SK-N-SH treated with all-trans-retinoic acid at 6 μM for 48 hours (cell line): ENCODE measurements at regions not wholly inside any gene's neighbourhood (a gene's known extent, or its start where the extent isn't known, plus 50 kb on each side); places are given as distances from the start of the nearest gene placed in this dataset.

Experiments
- ATAC-seq: fragments of 200-7000 bp; cut with Tn5 transposase; 3 replicates; pipeline ENCODE4 v1.9.1; 2020; ENCODE audit warnings: mild to moderate bottlenecking, moderate library complexity
- BACH2 ChIP-seq: fragments of 250-450 bp; sonication (Bioruptor Pico); IDR thresholded peaks from 2 replicates; pipeline ENCODE4 v1.9.0; 2021; ENCODE audit warnings: mild to moderate bottlenecking, borderline replicate concordance
- CSDC2 ChIP-seq: fragments of 250-450 bp; sonication (Bioruptor Pico); IDR thresholded peaks from 2 replicates; pipeline ENCODE4 v1.5.0; 2020; ENCODE audit warnings: mild to moderate bottlenecking, moderate library complexity
- ISL1 ChIP-seq: fragments of 250-450 bp; sonication (Bioruptor Pico); IDR thresholded peaks from 2 replicates; pipeline ENCODE4 v2.1.2; 2022; ENCODE audit warnings: mild to moderate bottlenecking, moderate library complexity
- OSR1 ChIP-seq: fragments of 250-450 bp; sonication (Bioruptor Pico); IDR thresholded peaks from 2 replicates; pipeline ENCODE4 v1.8.0; 2022; ENCODE audit warnings: moderate library complexity, mild to moderate bottlenecking, inconsistent platforms
- PPARA ChIP-seq: fragments of 250-450 bp; sonication (Bioruptor Pico); IDR thresholded peaks from 2 replicates; pipeline ENCODE4 v1.5.0; 2020; ENCODE audit warnings: mild to moderate bottlenecking, borderline replicate concordance
- RARB ChIP-seq: fragments of 250-450 bp; sonication (Bioruptor Pico); IDR thresholded peaks from 2 replicates; pipeline ENCODE4 v1.8.0; 2021; ENCODE audit warnings: mild to moderate bottlenecking, moderate library complexity
- SNAI2 ChIP-seq: fragments of 250-450 bp; sonication (Bioruptor Pico); IDR thresholded peaks from 2 replicates; pipeline ENCODE4 v1.5.0; 2020; ENCODE audit warnings: mild to moderate bottlenecking, moderate library complexity
- TCF4 ChIP-seq: fragments of 250-450 bp; sonication (Bioruptor Pico); IDR thresholded peaks from 2 replicates; pipeline ENCODE4 v1.8.0; 2021; ENCODE audit warnings: mild to moderate bottlenecking, moderate library complexity, borderline replicate concordance
- ZFP3 ChIP-seq: fragments of 250-450 bp; sonication (Bioruptor Pico); IDR thresholded peaks from 2 replicates; pipeline ENCODE4 v1.5.0; 2020; ENCODE audit warnings: mild to moderate bottlenecking, moderate library complexity
- ZFP30 ChIP-seq: fragments of 450-650 bp; formaldehyde crosslinking; IDR thresholded peaks from 2 replicates; pipeline ENCODE4 v1.5.0; 2022; ENCODE audit warnings: mild to moderate bottlenecking, moderate library complexity
- ZNF565 ChIP-seq: fragments of 450-650 bp; formaldehyde crosslinking; conservative IDR thresholded peaks from 2 replicates; pipeline ENCODE4 v1.5.0; 2020; ENCODE audit warnings: low read depth, mild to moderate bottlenecking, moderate library complexity
- ZNF70 ChIP-seq: fragments of 450-650 bp; formaldehyde crosslinking; IDR thresholded peaks from 2 replicates; pipeline ENCODE4 v1.5.0; 2020; ENCODE audit warnings: mild to moderate bottlenecking, moderate library complexity
- TF ChIP-seq, protein P1 (sequence below): fragments of 250-450 bp; sonication (Bioruptor Pico); IDR thresholded peaks from 2 replicates; pipeline ENCODE4 v1.8.0; 2020; ENCODE audit warnings: mild to moderate bottlenecking, moderate library complexity, borderline replicate concordance
- TF ChIP-seq, protein P2 (sequence below): fragments of 250-450 bp; sonication (Bioruptor Pico); IDR thresholded peaks from 2 replicates; pipeline ENCODE4 v1.5.1; 2020; ENCODE audit warnings: low read depth, mild to moderate bottlenecking, moderate library complexity
- TF ChIP-seq, protein P3 (sequence below): fragments of 250-450 bp; sonication (Bioruptor Pico); IDR thresholded peaks from 2 replicates; pipeline ENCODE4 v1.8.0; 2021; ENCODE audit warnings: low read depth, mild to moderate bottlenecking, moderate library complexity, borderline replicate concordance

DNA sequence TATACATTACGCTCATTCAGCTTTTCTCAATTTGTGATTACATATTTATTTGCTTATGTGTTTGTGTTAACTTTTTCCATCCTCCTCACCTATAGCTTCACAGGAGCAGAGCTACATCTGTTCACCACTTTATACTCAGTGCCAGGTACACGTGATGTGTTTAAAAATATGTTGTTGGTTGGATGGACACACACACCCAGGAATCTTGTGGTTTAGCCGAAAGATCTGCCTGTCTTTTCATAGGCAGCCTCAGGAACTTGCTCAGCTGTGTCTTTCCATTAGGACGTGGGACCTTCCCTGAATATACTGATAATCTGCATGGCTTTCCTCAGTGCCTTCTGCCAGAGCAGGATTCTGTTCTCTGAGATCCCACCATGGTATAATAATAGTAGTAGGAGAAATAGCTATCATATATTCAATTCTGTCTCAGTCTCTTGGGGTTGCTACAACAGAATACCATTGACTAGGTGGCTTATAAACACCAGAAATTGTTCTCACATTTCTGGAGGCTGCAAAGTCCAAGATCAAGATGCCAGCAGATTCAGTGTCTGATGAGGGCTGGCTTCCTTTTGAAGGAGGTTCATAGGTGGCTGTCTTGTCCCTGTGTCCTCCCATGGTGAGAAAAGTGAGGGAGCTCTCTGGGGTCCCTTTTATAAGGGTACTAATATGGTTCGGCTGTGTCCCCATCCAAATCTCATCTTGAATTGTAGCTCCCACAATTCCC lies 50.0 kb upstream of the SOD3 start:
- ATAC-seq = no peak
- TF ChIP-seq, protein P1, sequence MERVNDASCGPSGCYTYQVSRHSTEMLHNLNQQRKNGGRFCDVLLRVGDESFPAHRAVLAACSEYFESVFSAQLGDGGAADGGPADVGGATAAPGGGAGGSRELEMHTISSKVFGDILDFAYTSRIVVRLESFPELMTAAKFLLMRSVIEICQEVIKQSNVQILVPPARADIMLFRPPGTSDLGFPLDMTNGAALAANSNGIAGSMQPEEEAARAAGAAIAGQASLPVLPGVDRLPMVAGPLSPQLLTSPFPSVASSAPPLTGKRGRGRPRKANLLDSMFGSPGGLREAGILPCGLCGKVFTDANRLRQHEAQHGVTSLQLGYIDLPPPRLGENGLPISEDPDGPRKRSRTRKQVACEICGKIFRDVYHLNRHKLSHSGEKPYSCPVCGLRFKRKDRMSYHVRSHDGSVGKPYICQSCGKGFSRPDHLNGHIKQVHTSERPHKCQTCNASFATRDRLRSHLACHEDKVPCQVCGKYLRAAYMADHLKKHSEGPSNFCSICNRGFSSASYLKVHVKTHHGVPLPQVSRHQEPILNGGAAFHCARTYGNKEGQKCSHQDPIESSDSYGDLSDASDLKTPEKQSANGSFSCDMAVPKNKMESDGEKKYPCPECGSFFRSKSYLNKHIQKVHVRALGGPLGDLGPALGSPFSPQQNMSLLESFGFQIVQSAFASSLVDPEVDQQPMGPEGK (CRISPR knock-in tag) = no peak
- TF ChIP-seq, protein P2, sequence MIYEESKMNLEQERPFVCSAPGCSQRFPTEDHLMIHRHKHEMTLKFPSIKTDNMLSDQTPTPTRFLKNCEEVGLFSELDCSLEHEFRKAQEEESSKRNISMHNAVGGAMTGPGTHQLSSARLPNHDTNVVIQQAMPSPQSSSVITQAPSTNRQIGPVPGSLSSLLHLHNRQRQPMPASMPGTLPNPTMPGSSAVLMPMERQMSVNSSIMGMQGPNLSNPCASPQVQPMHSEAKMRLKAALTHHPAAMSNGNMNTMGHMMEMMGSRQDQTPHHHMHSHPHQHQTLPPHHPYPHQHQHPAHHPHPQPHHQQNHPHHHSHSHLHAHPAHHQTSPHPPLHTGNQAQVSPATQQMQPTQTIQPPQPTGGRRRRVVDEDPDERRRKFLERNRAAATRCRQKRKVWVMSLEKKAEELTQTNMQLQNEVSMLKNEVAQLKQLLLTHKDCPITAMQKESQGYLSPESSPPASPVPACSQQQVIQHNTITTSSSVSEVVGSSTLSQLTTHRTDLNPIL = no peak
- TF ChIP-seq, protein P3, sequence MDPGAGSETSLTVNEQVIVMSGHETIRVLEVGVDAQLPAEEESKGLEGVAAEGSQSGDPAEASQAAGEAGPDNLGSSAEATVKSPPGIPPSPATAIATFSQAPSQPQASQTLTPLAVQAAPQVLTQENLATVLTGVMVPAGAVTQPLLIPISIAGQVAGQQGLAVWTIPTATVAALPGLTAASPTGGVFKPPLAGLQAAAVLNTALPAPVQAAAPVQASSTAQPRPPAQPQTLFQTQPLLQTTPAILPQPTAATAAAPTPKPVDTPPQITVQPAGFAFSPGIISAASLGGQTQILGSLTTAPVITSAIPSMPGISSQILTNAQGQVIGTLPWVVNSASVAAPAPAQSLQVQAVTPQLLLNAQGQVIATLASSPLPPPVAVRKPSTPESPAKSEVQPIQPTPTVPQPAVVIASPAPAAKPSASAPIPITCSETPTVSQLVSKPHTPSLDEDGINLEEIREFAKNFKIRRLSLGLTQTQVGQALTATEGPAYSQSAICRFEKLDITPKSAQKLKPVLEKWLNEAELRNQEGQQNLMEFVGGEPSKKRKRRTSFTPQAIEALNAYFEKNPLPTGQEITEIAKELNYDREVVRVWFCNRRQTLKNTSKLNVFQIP (CRISPR knock-in tag) = no peak
- TF ChIP-seq OSR1 (CRISPR knock-in tag) (no peak), ZFP3 (CRISPR knock-in tag) (no peak), ZFP30 (CRISPR knock-in tag) (no peak), ZNF565 (no peak), ISL1 (CRISPR knock-in tag) (no peak), PPARA (CRISPR knock-in tag) (no peak), RARB (CRISPR knock-in tag) (no peak), BACH2 (no peak), CSDC2 (CRISPR knock-in tag) (no peak), ZNF70 (no peak), TCF4 (CRISPR knock-in tag) (no peak), SNAI2 (CRISPR knock-in tag) (no peak)
